ENCODE measurements at regions not wholly inside any gene's neighbourhood (a gene's known extent, or its start where the extent isn't known, plus 50 kb on each side); places are given as distances from the start of the nearest gene placed in this dataset.

GRCh38 chr5:57559110-57559635, 76.6 kb upstream of the ACTBL2 start:
- TF ChIP-seq CTCF (IDR thresholded peaks at IDR 0.05) (no peak), ZFX (IDR thresholded peaks at IDR 0.05; ENCODE audit: borderline replicate concordance) (no peak)

Measured in 22Rv1 (cell line).